ENCODE measurements at regions not wholly inside any gene's neighbourhood (a gene's known extent, or its start where the extent isn't known, plus 50 kb on each side); places are given as distances from the start of the nearest gene placed in this dataset.

DNA sequence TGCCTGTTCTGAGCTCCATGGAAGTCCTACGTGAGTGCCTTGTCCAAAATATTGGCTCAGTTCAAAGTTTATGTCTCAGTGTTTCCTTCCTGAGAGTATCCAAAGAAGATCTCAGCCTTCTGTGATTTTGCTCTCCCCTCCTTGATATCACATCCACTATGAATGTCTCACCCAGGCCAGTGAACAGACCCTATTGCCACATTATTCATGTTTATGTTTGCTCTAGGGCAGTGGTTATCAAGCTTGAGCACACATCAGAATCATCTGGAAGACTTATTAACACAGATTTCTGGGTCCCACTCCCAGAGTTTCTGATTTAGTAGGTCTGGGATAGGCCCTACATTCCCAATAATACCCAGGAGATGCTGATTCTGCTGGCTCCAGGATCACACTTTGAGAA, 145.0 kb upstream of the FGGY start:
- CTCF ChIA-PET: interaction anchor here (0.7 to 1.6 kb wide), 5 partner anchors 16 to 608 kb away, joined by 3 to 8 read pairs (median 3); no protein-coding TSS in a partner anchor
- Mint-ChIP-seq H3K36me3 (ENCODE audit: insufficient read depth, unreplicated experiment) (no peaks in the 10 kb centered on the region), H3K27me3 (ENCODE audit: insufficient read depth, unreplicated experiment) (no peaks in the 10 kb centered on the region), H3K4me1 (ENCODE audit: insufficient read depth, unreplicated experiment) (peaks cover 22% of the 10 kb centered on the region), H3K4me3 (ENCODE audit: unreplicated experiment) (no peak overlapping the region), H3K27ac (ENCODE audit: low read depth, unreplicated experiment) (peak overlapping the region; percentile 86), H3K9me3 (ENCODE audit: unreplicated experiment) (no peaks in the 10 kb centered on the region)
- BruUV-seq (replicated peaks): no TSS peak
- intact Hi-C loops (cut with micrococcal nuclease): loop anchor here (1.0 to 10.0 kb wide), 4 partner anchors 143 to 367 kb away; partner anchors contain the start of genes FGGY and JUN
- no peak for DNase-seq (ENCODE audit: unreplicated experiment)
- POLR2A ChIA-PET: interaction anchor here (1.1 to 2.2 kb wide), 6 partner anchors 8 to 367 kb away, joined by 4 to 11 read pairs (median 4); partner anchors contain the start of gene JUN
- TF ChIP-seq, protein P1, sequence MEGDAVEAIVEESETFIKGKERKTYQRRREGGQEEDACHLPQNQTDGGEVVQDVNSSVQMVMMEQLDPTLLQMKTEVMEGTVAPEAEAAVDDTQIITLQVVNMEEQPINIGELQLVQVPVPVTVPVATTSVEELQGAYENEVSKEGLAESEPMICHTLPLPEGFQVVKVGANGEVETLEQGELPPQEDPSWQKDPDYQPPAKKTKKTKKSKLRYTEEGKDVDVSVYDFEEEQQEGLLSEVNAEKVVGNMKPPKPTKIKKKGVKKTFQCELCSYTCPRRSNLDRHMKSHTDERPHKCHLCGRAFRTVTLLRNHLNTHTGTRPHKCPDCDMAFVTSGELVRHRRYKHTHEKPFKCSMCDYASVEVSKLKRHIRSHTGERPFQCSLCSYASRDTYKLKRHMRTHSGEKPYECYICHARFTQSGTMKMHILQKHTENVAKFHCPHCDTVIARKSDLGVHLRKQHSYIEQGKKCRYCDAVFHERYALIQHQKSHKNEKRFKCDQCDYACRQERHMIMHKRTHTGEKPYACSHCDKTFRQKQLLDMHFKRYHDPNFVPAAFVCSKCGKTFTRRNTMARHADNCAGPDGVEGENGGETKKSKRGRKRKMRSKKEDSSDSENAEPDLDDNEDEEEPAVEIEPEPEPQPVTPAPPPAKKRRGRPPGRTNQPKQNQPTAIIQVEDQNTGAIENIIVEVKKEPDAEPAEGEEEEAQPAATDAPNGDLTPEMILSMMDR (IDR thresholded peaks at IDR 0.05; ENCODE audit: unreplicated experiment): no peak

DNA sequence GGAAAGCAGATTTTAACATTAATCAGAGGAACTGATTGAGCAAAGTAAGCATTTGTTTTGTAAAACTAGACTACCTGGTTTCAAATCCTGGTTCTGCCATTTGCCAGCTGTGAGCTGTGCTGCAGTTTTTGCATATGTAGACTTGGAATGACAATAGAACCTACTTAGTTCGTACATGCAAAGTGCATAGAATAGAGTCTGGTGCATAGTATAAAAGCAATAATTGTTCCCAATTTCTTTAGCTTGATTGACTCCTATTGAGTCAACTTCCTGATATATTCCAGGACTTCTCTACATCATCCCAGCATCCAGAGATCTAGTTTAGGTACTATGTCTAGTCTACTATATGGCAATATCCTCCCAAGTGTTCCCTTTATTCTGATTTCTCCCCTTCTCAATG, 144.4 kb upstream of the FGGY start:
- ChIA-PET POLR2A (interaction anchor here (2.2 kb wide), 1 partner anchor 368 kb away, joined by 11 read pairs; the partner anchor contains the start of gene JUN), CTCF (interaction anchor here (1.6 kb wide), 1 partner anchor 15 kb away, joined by 3 read pairs; no protein-coding TSS in a partner anchor)
- DNase-seq (ENCODE audit: unreplicated experiment): no peak
- intact Hi-C loops (cut with micrococcal nuclease): loop anchor here (5.0 to 10.0 kb wide), 3 partner anchors 142 to 368 kb away; partner anchors contain the start of genes FGGY and JUN
- peaks cover 26% of the 10 kb centered on the region for H3K4me1 Mint-ChIP-seq (ENCODE audit: insufficient read depth, unreplicated experiment)
- no peaks in the 10 kb centered on the region for H3K36me3 Mint-ChIP-seq (ENCODE audit: insufficient read depth, unreplicated experiment)
- no peak overlapping the region for H3K27ac Mint-ChIP-seq (ENCODE audit: low read depth, unreplicated experiment)
- H3K27me3 Mint-ChIP-seq (ENCODE audit: insufficient read depth, unreplicated experiment): no peaks in the 10 kb centered on the region
- no peak overlapping the region for H3K4me3 Mint-ChIP-seq (ENCODE audit: unreplicated experiment)
- TF ChIP-seq, protein P1 (IDR thresholded peaks at IDR 0.05; ENCODE audit: unreplicated experiment): no peak
- no TSS peak for BruUV-seq (replicated peaks)
- H3K9me3 Mint-ChIP-seq (ENCODE audit: unreplicated experiment): no peaks in the 10 kb centered on the region

DNA sequence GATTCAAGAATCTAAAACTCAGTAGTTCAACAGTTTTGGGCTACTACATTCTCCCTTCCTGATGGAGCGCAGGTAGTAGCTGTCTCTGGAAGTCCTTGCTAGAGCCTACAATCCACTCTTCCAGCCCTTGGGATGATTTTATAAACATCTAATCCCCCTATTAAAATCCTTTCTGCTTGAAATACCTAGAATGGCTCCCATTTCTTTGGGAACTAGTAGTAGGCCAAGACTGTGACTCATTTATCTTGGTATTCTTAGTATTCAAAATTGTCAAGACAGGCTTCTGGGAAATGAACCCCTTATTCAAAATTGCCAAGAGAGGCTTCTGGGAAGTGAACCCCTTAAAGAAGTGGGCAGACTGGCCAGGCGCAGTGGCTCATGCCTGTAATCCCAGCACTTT, 142.5 kb upstream of the FGGY start:
- BruUV-seq (replicated peaks): no TSS peak
- POLR2A ChIA-PET: no interaction called here
- intact Hi-C loops (cut with micrococcal nuclease): loop anchor here (5.0 to 10.0 kb wide), 3 partner anchors 140 to 370 kb away; partner anchors contain the start of genes FGGY and JUN
- Mint-ChIP-seq H3K27ac (ENCODE audit: low read depth, unreplicated experiment) (no peak overlapping the region), H3K4me1 (ENCODE audit: insufficient read depth, unreplicated experiment) (peaks cover 26% of the 10 kb centered on the region), H3K9me3 (ENCODE audit: unreplicated experiment) (peaks cover 9% of the 10 kb centered on the region), H3K4me3 (ENCODE audit: unreplicated experiment) (no peak overlapping the region), H3K27me3 (ENCODE audit: insufficient read depth, unreplicated experiment) (no peaks in the 10 kb centered on the region), H3K36me3 (ENCODE audit: insufficient read depth, unreplicated experiment) (no peaks in the 10 kb centered on the region)
- CTCF ChIA-PET: no interaction called here
- TF ChIP-seq, protein P1 (IDR thresholded peaks at IDR 0.05; ENCODE audit: unreplicated experiment): no peak
- DNase-seq (ENCODE audit: unreplicated experiment): no peak

DNA sequence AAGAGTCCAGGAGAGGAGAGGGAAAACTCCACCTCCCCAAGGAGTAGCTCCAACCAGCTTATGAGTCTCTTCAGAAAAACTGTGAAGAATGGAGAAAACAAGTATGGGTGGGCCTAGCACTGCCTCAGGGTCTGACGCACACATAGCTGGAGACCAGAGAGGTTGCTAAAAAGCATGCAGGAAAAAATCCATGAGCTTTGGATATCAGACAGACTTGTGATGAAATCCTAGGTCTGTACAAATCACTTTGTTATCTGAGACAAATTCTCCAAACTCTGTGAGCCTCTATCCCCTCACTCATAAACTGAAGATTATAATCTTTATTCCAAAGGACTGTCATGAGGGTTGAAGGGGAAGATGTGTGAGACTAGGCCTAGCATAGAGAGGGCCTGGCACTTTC, 141.5 kb upstream of the FGGY start:
- no peak overlapping the region for H3K27ac Mint-ChIP-seq (ENCODE audit: low read depth, unreplicated experiment)
- intact Hi-C loops (cut with micrococcal nuclease): loop anchor here (10.0 kb wide), 2 partner anchors 139 to 371 kb away; partner anchors contain the start of genes FGGY and JUN
- no peak for DNase-seq (ENCODE audit: unreplicated experiment)
- ChIA-PET CTCF (interaction anchor here (0.6 to 0.9 kb wide), 3 partner anchors 13 to 165 kb away, joined by 3 to 4 read pairs (median 3); no protein-coding TSS in a partner anchor), POLR2A (interaction anchor here (0.7 to 1.4 kb wide), 2 partner anchors 98 to 142 kb away, joined by 3 to 4 read pairs; no protein-coding TSS in a partner anchor)
- TF ChIP-seq, protein P1 (IDR thresholded peaks at IDR 0.05; ENCODE audit: unreplicated experiment): no peak
- no TSS peak for BruUV-seq (replicated peaks)
- H3K9me3 Mint-ChIP-seq (ENCODE audit: unreplicated experiment): peaks cover 9% of the 10 kb centered on the region
- no peaks in the 10 kb centered on the region for H3K27me3 Mint-ChIP-seq (ENCODE audit: insufficient read depth, unreplicated experiment)
- no peak overlapping the region for H3K4me3 Mint-ChIP-seq (ENCODE audit: unreplicated experiment)
- no peaks in the 10 kb centered on the region for H3K36me3 Mint-ChIP-seq (ENCODE audit: insufficient read depth, unreplicated experiment)
- H3K4me1 Mint-ChIP-seq (ENCODE audit: insufficient read depth, unreplicated experiment): peaks cover 20% of the 10 kb centered on the region
